ENCODE measurements at regions not wholly inside any gene's neighbourhood (a gene's known extent, or its start where the extent isn't known, plus 50 kb on each side); places are given as distances from the start of the nearest gene placed in this dataset.

DNA sequence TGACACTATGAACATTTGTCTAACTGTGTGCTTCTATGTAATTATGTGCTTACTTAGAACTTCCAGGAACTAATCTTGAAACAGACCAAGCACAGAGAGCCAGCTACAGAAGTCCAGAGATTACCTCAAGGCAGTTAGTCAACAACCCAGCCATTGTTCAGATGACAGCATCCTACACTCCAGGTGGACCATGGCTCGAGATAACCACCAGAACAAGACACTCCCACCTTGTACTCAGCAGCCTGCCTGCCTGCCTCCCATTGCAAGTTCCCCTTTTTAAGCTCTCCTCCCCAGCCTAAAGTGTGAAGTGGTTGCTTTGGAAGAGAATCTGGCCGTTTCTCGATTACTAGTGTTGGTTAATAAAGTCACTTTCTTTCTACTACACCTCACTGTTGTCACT lies 1080.6 kb upstream of the LRRN3 start:
- no peaks in the 10 kb centered on the region for H3K27me3 ChIP-seq
- no peaks in the 10 kb centered on the region for H3K9me3 ChIP-seq
- no peak overlapping the region for H3K4me3 ChIP-seq
- no peaks in the 10 kb centered on the region for H3K4me1 ChIP-seq
- intact Hi-C loops (cut with DNase I) = no loop called here
- DNase-seq (ENCODE audit: low spot score in 2 of 2) = no peak
- no peak overlapping the region for H3K27ac ChIP-seq
- H3K36me3 ChIP-seq = no peaks in the 10 kb centered on the region
- TF ChIP-seq CTCF (IDR thresholded peaks at IDR 0.05) = no peak

GRCh38 chr7:110017405-110017804 lies 1073.5 kb upstream of the LRRN3 start:
- Histone ChIP-seq H3K36me3 (no peaks in the 10 kb centered on the region), H3K4me3 (no peak overlapping the region), H3K27me3 (no peaks in the 10 kb centered on the region), H3K27ac (no peak overlapping the region), H3K4me1 (no peaks in the 10 kb centered on the region), H3K9me3 (no peaks in the 10 kb centered on the region)
- TF ChIP-seq CTCF (IDR thresholded peaks at IDR 0.05) = no peak
- no peak for DNase-seq (ENCODE audit: low spot score in 2 of 2)
- intact Hi-C loops (cut with DNase I) = no loop called here

- no peak for TF ChIP-seq CTCF (IDR thresholded peaks at IDR 0.05)
- Histone ChIP-seq H3K9me3 (no peaks in the 10 kb centered on the region), H3K27me3 (no peaks in the 10 kb centered on the region), H3K27ac (no peak overlapping the region), H3K36me3 (no peaks in the 10 kb centered on the region), H3K4me1 (no peaks in the 10 kb centered on the region), H3K4me3 (no peak overlapping the region)
- intact Hi-C loops (cut with DNase I) = no loop called here
- no peak for DNase-seq (ENCODE audit: low spot score in 2 of 2)
Measured at GRCh38 chr7:110027385-110027784, 1063.5 kb upstream of the LRRN3 start.

GRCh38 chr7:110043519-110043918 lies 1047.4 kb upstream of the LRRN3 start:
- Histone ChIP-seq H3K36me3 (no peaks in the 10 kb centered on the region), H3K27me3 (no peaks in the 10 kb centered on the region), H3K4me3 (no peak overlapping the region), H3K4me1 (no peaks in the 10 kb centered on the region), H3K9me3 (no peaks in the 10 kb centered on the region), H3K27ac (no peak overlapping the region)
- DNase-seq (ENCODE audit: low spot score in 2 of 2) = no peak
- TF ChIP-seq CTCF (IDR thresholded peaks at IDR 0.05) = no peak
- intact Hi-C loops (cut with DNase I) = no loop called here

GRCh38 chr7:110050785-110051184 lies 1040.1 kb upstream of the LRRN3 start:
- H3K4me3 ChIP-seq = no peak overlapping the region
- H3K36me3 ChIP-seq = no peaks in the 10 kb centered on the region
- H3K9me3 ChIP-seq = no peaks in the 10 kb centered on the region
- no peaks in the 10 kb centered on the region for H3K27me3 ChIP-seq
- H3K4me1 ChIP-seq = no peaks in the 10 kb centered on the region
- DNase-seq (ENCODE audit: low spot score in 2 of 2) = no peak
- H3K27ac ChIP-seq = no peak overlapping the region
- no peak for TF ChIP-seq CTCF (IDR thresholded peaks at IDR 0.05)
- intact Hi-C loops (cut with DNase I) = no loop called here

- H3K4me3 ChIP-seq = no peak overlapping the region
- TF ChIP-seq CTCF (IDR thresholded peaks at IDR 0.05) = no peak
- H3K27me3 ChIP-seq = no peaks in the 10 kb centered on the region
- no peaks in the 10 kb centered on the region for H3K36me3 ChIP-seq
- H3K4me1 ChIP-seq = no peaks in the 10 kb centered on the region
- H3K9me3 ChIP-seq = no peaks in the 10 kb centered on the region
- DNase-seq (ENCODE audit: low spot score in 2 of 2) = no peak
- intact Hi-C loops (cut with DNase I) = no loop called here
- no peak overlapping the region for H3K27ac ChIP-seq
Measured at GRCh38 chr7:110051372-110051771, 1039.6 kb upstream of the LRRN3 start.

All from ascending aorta (tissue), 2 donors.